ENCODE measurements at regions not wholly inside any gene's neighbourhood (a gene's known extent, or its start where the extent isn't known, plus 50 kb on each side); places are given as distances from the start of the nearest gene placed in this dataset.

DNA sequence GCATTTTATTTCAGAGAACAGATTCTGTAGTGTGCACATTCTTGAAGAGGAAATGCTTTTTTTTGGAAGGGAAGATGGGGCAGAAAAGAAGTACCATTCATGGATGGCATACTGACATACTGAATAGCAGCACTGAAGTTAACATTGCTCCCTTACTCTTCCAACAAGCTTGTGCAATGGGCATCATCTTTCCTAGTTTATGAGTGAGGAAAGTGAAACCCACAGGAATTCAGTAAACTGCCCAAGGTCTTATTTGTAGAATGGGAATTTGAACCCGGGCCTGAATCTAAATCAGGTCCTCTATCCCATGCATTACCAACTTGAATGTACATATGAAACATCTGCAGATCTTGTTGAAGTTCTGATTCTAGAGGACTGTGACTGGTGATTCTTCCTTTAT, 215.7 kb upstream of the FGGY start:
- TF ChIP-seq, protein P1, sequence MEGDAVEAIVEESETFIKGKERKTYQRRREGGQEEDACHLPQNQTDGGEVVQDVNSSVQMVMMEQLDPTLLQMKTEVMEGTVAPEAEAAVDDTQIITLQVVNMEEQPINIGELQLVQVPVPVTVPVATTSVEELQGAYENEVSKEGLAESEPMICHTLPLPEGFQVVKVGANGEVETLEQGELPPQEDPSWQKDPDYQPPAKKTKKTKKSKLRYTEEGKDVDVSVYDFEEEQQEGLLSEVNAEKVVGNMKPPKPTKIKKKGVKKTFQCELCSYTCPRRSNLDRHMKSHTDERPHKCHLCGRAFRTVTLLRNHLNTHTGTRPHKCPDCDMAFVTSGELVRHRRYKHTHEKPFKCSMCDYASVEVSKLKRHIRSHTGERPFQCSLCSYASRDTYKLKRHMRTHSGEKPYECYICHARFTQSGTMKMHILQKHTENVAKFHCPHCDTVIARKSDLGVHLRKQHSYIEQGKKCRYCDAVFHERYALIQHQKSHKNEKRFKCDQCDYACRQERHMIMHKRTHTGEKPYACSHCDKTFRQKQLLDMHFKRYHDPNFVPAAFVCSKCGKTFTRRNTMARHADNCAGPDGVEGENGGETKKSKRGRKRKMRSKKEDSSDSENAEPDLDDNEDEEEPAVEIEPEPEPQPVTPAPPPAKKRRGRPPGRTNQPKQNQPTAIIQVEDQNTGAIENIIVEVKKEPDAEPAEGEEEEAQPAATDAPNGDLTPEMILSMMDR (IDR thresholded peaks at IDR 0.05), result no peak
- no peak for TF ChIP-seq POLR2A (IDR thresholded peaks at IDR 0.05)

Measured in uterus (tissue), 2 donors.